ENCODE measurements at regions not wholly inside any gene's neighbourhood (a gene's known extent, or its start where the extent isn't known, plus 50 kb on each side); places are given as distances from the start of the nearest gene placed in this dataset.

DNA sequence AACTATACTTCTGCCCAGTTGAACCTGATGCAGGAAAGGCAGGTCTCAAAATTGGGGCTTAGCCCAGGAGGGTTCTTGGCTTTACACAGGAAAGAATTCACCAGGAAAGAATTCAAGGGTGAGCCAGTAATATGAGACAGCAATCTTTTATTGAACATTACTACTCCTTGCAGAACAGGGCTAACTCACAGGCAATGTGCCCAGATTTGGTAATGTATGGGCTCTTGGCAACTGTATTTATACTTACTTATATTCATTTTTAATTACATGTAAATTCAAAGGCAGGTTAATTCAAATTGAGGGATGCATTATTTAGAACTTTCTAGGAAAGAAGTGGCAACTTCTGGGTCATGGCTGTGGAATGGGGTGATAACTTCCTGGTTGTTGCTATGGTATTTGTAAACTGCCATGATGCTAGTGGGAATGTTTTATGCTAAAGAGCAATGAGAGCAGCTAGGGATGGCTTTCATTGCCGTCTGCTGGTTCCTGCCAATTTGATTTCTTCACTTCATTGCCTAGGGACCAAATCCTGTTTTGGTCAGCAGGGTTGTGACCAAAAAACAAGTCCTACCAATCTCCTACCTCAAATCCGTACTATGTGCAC is 107.5 kb downstream of the CHRM3 start:
- TF ChIP-seq, protein P1, sequence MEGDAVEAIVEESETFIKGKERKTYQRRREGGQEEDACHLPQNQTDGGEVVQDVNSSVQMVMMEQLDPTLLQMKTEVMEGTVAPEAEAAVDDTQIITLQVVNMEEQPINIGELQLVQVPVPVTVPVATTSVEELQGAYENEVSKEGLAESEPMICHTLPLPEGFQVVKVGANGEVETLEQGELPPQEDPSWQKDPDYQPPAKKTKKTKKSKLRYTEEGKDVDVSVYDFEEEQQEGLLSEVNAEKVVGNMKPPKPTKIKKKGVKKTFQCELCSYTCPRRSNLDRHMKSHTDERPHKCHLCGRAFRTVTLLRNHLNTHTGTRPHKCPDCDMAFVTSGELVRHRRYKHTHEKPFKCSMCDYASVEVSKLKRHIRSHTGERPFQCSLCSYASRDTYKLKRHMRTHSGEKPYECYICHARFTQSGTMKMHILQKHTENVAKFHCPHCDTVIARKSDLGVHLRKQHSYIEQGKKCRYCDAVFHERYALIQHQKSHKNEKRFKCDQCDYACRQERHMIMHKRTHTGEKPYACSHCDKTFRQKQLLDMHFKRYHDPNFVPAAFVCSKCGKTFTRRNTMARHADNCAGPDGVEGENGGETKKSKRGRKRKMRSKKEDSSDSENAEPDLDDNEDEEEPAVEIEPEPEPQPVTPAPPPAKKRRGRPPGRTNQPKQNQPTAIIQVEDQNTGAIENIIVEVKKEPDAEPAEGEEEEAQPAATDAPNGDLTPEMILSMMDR (IDR thresholded peaks at IDR 0.05): no peak
- TF ChIP-seq POLR2A (IDR thresholded peaks at IDR 0.05): no peak
